DOHH2 (cell line): ENCODE measurements at regions not wholly inside any gene's neighbourhood (a gene's known extent, or its start where the extent isn't known, plus 50 kb on each side); places are given as distances from the start of the nearest gene placed in this dataset.

Experiments used
- H3F3A ChIP-seq: fragments of 200-600 bp; sonication (generic), shearing (Covaris generic); 2 replicates; pipeline ENCODE4 v1.6.0; 2016; ENCODE audit warnings: antibody characterized with exemption, mild to moderate bottlenecking; ENCODE audit not compliant: control insufficient read depth, insufficient read depth
- H3K27ac ChIP-seq: fragments of 200-600 bp; sonication (generic); 2 replicates; pipeline ENCODE4 v1.5.1; 2014; ENCODE audit warnings: low read depth, mild to moderate bottlenecking, low read length, moderate library complexity
- H3K27me3 ChIP-seq: fragments of 200-600 bp; sonication (generic); 2 replicates; pipeline ENCODE4 v1.6.1; 2014; ENCODE audit warnings: mild to moderate bottlenecking, low read length, mixed read lengths; ENCODE audit not compliant: control insufficient read depth
- H3K36me3 ChIP-seq: fragments of 200-600 bp; sonication (generic); 2 replicates; pipeline ENCODE4 v1.6.1; 2014; ENCODE audit warnings: mild to moderate bottlenecking, low read length, moderate library complexity, mixed read lengths; ENCODE audit not compliant: control insufficient read depth
- H3K4me1 ChIP-seq: fragments of 200-600 bp; sonication (generic); 2 replicates; pipeline ENCODE4 v1.6.1; 2014; ENCODE audit warnings: mild to moderate bottlenecking, low read length, mixed read lengths; ENCODE audit not compliant: control insufficient read depth
- H3K4me2 ChIP-seq: fragments of 200-600 bp; sonication (generic); 2 replicates; pipeline ENCODE4 v1.6.0; 2014; ENCODE audit warnings: mild to moderate bottlenecking, low read length, moderate library complexity
- H3K4me3 ChIP-seq: fragments of 200-600 bp; sonication (generic); 2 replicates; pipeline ENCODE4 v1.5.1; 2014; ENCODE audit warnings: mild to moderate bottlenecking, low read length, mixed read lengths
- H3K79me2 ChIP-seq: fragments of 200-600 bp; sonication (generic); 2 replicates; pipeline ENCODE4 v1.6.1; 2014; ENCODE audit warnings: mild to moderate bottlenecking, low read length, mixed read lengths; ENCODE audit not compliant: control insufficient read depth
- H3K9me2 ChIP-seq: fragments of 200-600 bp; sonication (generic); replicated peaks from 2 replicates; pipeline ENCODE4 v1.6.1; 2014; ENCODE audit warnings: mild to moderate bottlenecking, low read length, mixed read lengths; ENCODE audit not compliant: control insufficient read depth
- H3K9me3 ChIP-seq: fragments of 200-600 bp; sonication (generic); 2 replicates; pipeline ENCODE4 v1.6.1; 2014; ENCODE audit warnings: antibody characterized with exemption, low read length, mixed read lengths; ENCODE audit not compliant: control insufficient read depth, insufficient read depth
- H4K20me1 ChIP-seq: fragments of 200-600 bp; sonication (generic); 2 replicates; pipeline ENCODE4 v1.6.0; 2014; ENCODE audit warnings: low read depth, mild to moderate bottlenecking, antibody characterized with exemption, low read length, moderate library complexity; ENCODE audit not compliant: control insufficient read depth, insufficient read depth
- EZH2phosphoT487 ChIP-seq: fragments of 200-600 bp; sonication (generic); IDR thresholded peaks from 2 replicates; pipeline ENCODE4 v1.6.1; 2017; ENCODE audit warnings: borderline replicate concordance, mild to moderate bottlenecking, antibody characterized with exemption, low read length, moderate library complexity, mixed read lengths
- TF ChIP-seq, protein P1 (sequence below): fragments of 200-600 bp; sonication (generic); IDR thresholded peaks from one replicate; pipeline ENCODE4 v1.5.1; 2014; ENCODE audit warnings: antibody characterized with exemption, mild to moderate bottlenecking, low read depth, low read length; ENCODE audit not compliant: poor library complexity, severe bottlenecking

DNA sequence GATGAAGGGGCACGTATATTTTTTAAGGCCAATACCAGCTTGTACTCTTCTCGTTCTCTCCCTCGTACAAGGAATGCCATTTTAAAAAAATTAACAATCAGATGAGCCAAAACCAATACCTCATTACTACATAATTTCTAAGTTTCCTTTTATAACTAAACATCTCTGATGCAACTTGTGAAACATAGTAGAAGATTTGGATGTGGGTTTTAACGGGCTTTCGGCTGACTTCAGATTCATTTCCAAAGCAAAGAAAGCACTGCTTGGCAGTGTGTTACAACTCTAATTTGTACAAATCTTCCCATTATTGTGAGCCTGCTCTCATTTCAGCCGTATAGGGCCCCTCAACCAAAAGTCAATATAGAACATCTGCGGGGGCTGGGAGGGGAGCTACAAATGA is 99.1 kb upstream of the TMCC3 start:
- H4K20me1 ChIP-seq = no peaks in the 10 kb centered on the region
- no peaks in the 10 kb centered on the region for H3F3A ChIP-seq
- H3K9me3 ChIP-seq = no peaks in the 10 kb centered on the region
- H3K36me3 ChIP-seq = no peaks in the 10 kb centered on the region
- no peaks in the 10 kb centered on the region for H3K4me1 ChIP-seq
- H3K27ac ChIP-seq = no peak overlapping the region
- TF ChIP-seq EZH2phosphoT487 = no peak
- TF ChIP-seq, protein P1, sequence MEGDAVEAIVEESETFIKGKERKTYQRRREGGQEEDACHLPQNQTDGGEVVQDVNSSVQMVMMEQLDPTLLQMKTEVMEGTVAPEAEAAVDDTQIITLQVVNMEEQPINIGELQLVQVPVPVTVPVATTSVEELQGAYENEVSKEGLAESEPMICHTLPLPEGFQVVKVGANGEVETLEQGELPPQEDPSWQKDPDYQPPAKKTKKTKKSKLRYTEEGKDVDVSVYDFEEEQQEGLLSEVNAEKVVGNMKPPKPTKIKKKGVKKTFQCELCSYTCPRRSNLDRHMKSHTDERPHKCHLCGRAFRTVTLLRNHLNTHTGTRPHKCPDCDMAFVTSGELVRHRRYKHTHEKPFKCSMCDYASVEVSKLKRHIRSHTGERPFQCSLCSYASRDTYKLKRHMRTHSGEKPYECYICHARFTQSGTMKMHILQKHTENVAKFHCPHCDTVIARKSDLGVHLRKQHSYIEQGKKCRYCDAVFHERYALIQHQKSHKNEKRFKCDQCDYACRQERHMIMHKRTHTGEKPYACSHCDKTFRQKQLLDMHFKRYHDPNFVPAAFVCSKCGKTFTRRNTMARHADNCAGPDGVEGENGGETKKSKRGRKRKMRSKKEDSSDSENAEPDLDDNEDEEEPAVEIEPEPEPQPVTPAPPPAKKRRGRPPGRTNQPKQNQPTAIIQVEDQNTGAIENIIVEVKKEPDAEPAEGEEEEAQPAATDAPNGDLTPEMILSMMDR = no peak
- H3K79me2 ChIP-seq = no peaks in the 10 kb centered on the region
- no peak overlapping the region for H3K4me3 ChIP-seq
- no peak overlapping the region for H3K4me2 ChIP-seq
- H3K27me3 ChIP-seq = peaks cover 17% of the 10 kb centered on the region
- no peaks in the 10 kb centered on the region for H3K9me2 ChIP-seq

DNA sequence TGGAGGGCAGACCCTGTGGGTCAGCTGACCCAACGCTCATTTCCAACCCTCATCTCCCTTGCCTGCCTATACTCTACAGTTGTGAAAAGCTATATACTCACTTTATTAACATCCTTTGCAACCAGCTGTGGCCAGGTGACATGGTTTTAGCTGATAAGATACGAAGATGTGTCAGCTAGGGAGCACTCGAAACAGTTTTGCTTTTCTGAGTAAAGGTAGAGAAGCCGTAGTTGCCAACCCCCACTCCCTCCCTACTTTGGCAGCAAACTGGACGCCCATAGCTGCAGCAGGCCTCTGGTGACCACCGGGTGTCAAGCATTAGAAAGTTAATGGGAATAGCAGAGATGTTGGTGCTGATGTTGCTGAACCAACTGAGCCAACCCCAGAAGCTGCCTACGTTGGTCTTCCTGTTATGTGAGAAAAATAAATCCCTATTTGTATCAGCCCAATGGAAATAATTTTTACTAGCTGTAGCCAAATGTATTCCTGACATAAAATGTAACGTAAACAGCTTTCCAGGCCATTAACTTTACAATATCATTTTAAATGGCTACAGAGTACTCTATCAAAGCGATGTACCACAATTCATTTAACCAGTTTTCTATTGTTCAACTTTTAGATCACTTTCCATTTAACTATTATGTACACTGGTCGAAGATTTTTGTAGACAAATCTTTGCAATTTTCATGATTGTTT is 98.5 kb upstream of the TMCC3 start:
- H3K4me2 ChIP-seq = no peak overlapping the region
- peaks cover 20% of the 10 kb centered on the region for H3K27me3 ChIP-seq
- H3F3A ChIP-seq = no peaks in the 10 kb centered on the region
- no peaks in the 10 kb centered on the region for H3K4me1 ChIP-seq
- H3K9me3 ChIP-seq = no peaks in the 10 kb centered on the region
- TF ChIP-seq, protein P1 = no peak
- TF ChIP-seq EZH2phosphoT487 = no peak
- H3K27ac ChIP-seq = no peak overlapping the region
- H3K79me2 ChIP-seq = no peaks in the 10 kb centered on the region
- no peaks in the 10 kb centered on the region for H3K36me3 ChIP-seq
- no peaks in the 10 kb centered on the region for H3K9me2 ChIP-seq
- no peak overlapping the region for H3K4me3 ChIP-seq
- no peaks in the 10 kb centered on the region for H4K20me1 ChIP-seq

DNA sequence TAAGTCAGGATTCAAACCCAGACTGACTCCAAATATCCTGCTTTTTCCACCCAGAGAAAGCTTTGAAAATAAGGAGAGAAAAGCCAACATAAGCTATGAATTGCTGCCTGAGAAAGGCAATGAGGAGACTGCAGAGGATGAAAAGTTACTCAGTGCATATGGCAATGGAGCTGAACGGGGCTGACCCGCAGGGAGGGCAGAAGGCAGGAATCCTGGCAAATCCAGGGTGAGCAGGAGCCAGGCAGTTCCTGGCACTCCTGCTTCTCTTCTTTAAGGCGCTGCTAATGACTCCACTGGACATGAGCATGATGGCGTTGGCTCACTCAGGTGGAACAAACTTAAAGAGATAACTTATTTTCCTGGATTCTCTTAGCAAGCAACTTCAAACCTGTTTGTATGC is 95.2 kb upstream of the TMCC3 start:
- no peaks in the 10 kb centered on the region for H3F3A ChIP-seq
- H3K79me2 ChIP-seq = no peaks in the 10 kb centered on the region
- no peak overlapping the region for H3K4me3 ChIP-seq
- H3K9me2 ChIP-seq = no peaks in the 10 kb centered on the region
- TF ChIP-seq, protein P1 = no peak
- TF ChIP-seq EZH2phosphoT487 = no peak
- no peaks in the 10 kb centered on the region for H3K36me3 ChIP-seq
- H3K4me2 ChIP-seq = no peak overlapping the region
- peaks cover 15% of the 10 kb centered on the region for H3K27me3 ChIP-seq
- H3K4me1 ChIP-seq = no peaks in the 10 kb centered on the region
- no peaks in the 10 kb centered on the region for H4K20me1 ChIP-seq
- H3K9me3 ChIP-seq = no peaks in the 10 kb centered on the region
- H3K27ac ChIP-seq = no peak overlapping the region
